Fibroblast of pulmonary artery (primary cell): ENCODE measurements at regions not wholly inside any gene's neighbourhood (a gene's known extent, or its start where the extent isn't known, plus 50 kb on each side); places are given as distances from the start of the nearest gene placed in this dataset.

Experiments
- DNase-seq: peaks from one replicate; pipeline ENCODE4 v3.0.0-alpha.2; 2010; ENCODE audit warnings: low read depth
- H3K4me3 ChIP-seq: replicated peaks from 2 replicates; pipeline ENCODE4 v1.5.1; 2011; ENCODE audit warnings: low read depth, mild to moderate bottlenecking, control low read depth, low read length, moderate library complexity
- TF ChIP-seq, protein P1 (sequence below): IDR thresholded peaks from 2 replicates; pipeline ENCODE4 v1.5.1; 2011; ENCODE audit warnings: mild to moderate bottlenecking, control low read depth, low read length, inconsistent platforms; ENCODE audit errors: missing control alignments

- no peak overlapping the region for H3K4me3 ChIP-seq
- TF ChIP-seq, protein P1, sequence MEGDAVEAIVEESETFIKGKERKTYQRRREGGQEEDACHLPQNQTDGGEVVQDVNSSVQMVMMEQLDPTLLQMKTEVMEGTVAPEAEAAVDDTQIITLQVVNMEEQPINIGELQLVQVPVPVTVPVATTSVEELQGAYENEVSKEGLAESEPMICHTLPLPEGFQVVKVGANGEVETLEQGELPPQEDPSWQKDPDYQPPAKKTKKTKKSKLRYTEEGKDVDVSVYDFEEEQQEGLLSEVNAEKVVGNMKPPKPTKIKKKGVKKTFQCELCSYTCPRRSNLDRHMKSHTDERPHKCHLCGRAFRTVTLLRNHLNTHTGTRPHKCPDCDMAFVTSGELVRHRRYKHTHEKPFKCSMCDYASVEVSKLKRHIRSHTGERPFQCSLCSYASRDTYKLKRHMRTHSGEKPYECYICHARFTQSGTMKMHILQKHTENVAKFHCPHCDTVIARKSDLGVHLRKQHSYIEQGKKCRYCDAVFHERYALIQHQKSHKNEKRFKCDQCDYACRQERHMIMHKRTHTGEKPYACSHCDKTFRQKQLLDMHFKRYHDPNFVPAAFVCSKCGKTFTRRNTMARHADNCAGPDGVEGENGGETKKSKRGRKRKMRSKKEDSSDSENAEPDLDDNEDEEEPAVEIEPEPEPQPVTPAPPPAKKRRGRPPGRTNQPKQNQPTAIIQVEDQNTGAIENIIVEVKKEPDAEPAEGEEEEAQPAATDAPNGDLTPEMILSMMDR, result no peak
- DNase-seq, result no peak
These were observed 352.5 kb downstream of the KIF4B start for GRCh38 chr5:155366096-155366495.

- TF ChIP-seq, protein P1, result no peak
- DNase-seq, result no peak
- H3K4me3 ChIP-seq, result no peak overlapping the region
These were observed 354.3 kb downstream of the KIF4B start for GRCh38 chr5:155367841-155368240.

GRCh38 chr5:155368490-155368889 lies 354.9 kb downstream of the KIF4B start:
- H3K4me3 ChIP-seq, result no peak overlapping the region
- TF ChIP-seq, protein P1, result no peak
- DNase-seq, result no peak

DNA sequence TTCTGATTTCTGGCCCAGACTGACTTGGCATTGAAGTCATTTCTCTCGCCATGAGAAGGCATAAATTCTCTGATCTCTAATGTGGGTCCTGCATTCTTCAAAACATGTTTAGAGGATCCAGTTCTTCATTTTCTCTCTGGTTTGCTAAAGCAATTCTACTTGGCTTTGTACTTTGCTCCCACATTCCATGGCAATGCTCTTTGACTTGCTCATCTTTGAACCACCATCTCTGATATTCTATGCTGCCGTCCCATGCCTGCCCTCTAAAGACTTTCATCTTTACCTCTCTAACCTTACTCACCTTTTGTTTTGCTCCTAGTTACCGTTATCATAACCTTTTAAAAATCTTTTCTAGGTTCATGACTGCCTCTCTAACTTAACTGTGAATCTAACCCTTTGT lies 366.9 kb downstream of the KIF4B start:
- no peak overlapping the region for H3K4me3 ChIP-seq
- TF ChIP-seq, protein P1, result no peak
- DNase-seq, result no peak

DNA sequence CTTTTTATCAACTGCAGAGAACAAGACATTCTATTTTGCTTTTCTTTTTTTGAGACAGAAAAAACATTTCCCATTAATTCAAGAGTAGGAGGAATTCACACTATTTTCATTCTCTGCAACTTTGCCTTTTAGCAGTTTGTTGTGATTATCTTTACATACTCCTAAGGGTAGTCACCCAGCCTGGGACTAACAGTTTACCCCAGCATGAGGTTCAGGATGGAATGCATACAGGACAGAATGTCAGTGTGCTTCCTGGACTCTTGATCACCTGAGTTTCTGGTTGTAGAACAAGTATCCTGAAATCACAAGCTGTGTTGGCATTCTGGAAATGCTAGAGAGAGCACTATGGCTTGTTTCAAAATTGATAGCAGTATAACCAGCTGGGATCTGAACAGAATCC lies 368.1 kb downstream of the KIF4B start:
- TF ChIP-seq, protein P1, result no peak
- no peak for DNase-seq
- no peak overlapping the region for H3K4me3 ChIP-seq

DNA sequence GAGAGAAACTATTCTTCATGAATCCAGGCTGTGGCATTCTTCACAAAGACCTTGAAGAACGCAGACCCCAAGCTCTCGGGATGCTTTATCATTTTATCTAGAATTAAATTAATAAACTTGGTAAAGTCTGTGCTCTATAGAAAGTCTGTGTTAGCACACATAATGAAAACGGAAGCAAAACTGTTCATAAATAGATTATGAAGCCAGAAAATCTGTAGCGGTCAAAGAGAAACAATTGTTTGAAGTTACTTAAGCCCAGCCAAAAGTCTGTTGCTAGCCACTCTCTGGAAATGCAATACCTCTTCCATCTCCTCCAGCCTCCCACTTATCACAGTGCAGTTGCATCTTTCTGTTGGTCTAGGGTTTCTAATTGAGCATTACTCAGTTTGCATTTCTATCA lies 375.9 kb downstream of the KIF4B start:
- H3K4me3 ChIP-seq, result no peak overlapping the region
- DNase-seq, result no peak
- TF ChIP-seq, protein P1, result no peak

- no peak overlapping the region for H3K4me3 ChIP-seq
- TF ChIP-seq, protein P1, result no peak
- no peak for DNase-seq
These were observed 381.2 kb downstream of the KIF4B start for GRCh38 chr5:155394727-155395126.
